ENCODE measurements at regions not wholly inside any gene's neighbourhood (a gene's known extent, or its start where the extent isn't known, plus 50 kb on each side); places are given as distances from the start of the nearest gene placed in this dataset.

- TF ChIP-seq CTCF (IDR thresholded peaks at IDR 0.05): no peak
- Mint-ChIP-seq H3K9me3 (ENCODE audit: low read depth) (peaks cover 10% of the 10 kb centered on the region), H3K4me1 (ENCODE audit: low read depth) (no peaks in the 10 kb centered on the region), H3K27me3 (ENCODE audit: low read depth) (no peaks in the 10 kb centered on the region), H3K27ac (ENCODE audit: unreplicated experiment) (no peak overlapping the region), H3K4me3 (ENCODE audit: unreplicated experiment) (no peak overlapping the region), H3K36me3 (ENCODE audit: low read depth) (peaks cover 3% of the 10 kb centered on the region)
- DNase-seq (ENCODE audit: low spot score): no peak
Measured at GRCh38 chr18:43992741-43993140, 687.9 kb upstream of the SETBP1 start.

GRCh38 chr18:43994381-43994780 lies 686.3 kb upstream of the SETBP1 start:
- TF ChIP-seq CTCF (IDR thresholded peaks at IDR 0.05): no peak
- Mint-ChIP-seq H3K27me3 (ENCODE audit: low read depth) (no peaks in the 10 kb centered on the region), H3K27ac (ENCODE audit: unreplicated experiment) (no peak overlapping the region), H3K9me3 (ENCODE audit: low read depth) (peaks cover 3% of the 10 kb centered on the region), H3K4me1 (ENCODE audit: low read depth) (no peaks in the 10 kb centered on the region), H3K4me3 (ENCODE audit: unreplicated experiment) (no peak overlapping the region), H3K36me3 (ENCODE audit: low read depth) (no peaks in the 10 kb centered on the region)
- DNase-seq (ENCODE audit: low spot score): no peak

- no peaks in the 10 kb centered on the region for H3K9me3 Mint-ChIP-seq (ENCODE audit: low read depth)
- no peak for TF ChIP-seq CTCF (IDR thresholded peaks at IDR 0.05)
- no peak overlapping the region for H3K4me3 Mint-ChIP-seq (ENCODE audit: unreplicated experiment)
- DNase-seq (ENCODE audit: low spot score): no peak
- no peaks in the 10 kb centered on the region for H3K4me1 Mint-ChIP-seq (ENCODE audit: low read depth)
- no peaks in the 10 kb centered on the region for H3K27me3 Mint-ChIP-seq (ENCODE audit: low read depth)
- H3K36me3 Mint-ChIP-seq (ENCODE audit: low read depth): no peaks in the 10 kb centered on the region
- H3K27ac Mint-ChIP-seq (ENCODE audit: unreplicated experiment): no peak overlapping the region
Measured at GRCh38 chr18:44013871-44014270, 666.8 kb upstream of the SETBP1 start.

- no peak for TF ChIP-seq CTCF (IDR thresholded peaks at IDR 0.05)
- DNase-seq (ENCODE audit: low spot score): no peak
- peaks cover 4% of the 10 kb centered on the region for H3K36me3 Mint-ChIP-seq (ENCODE audit: low read depth)
- H3K4me1 Mint-ChIP-seq (ENCODE audit: low read depth): peaks cover 15% of the 10 kb centered on the region
- no peak overlapping the region for H3K4me3 Mint-ChIP-seq (ENCODE audit: unreplicated experiment)
- peaks cover 11% of the 10 kb centered on the region for H3K9me3 Mint-ChIP-seq (ENCODE audit: low read depth)
- H3K27ac Mint-ChIP-seq (ENCODE audit: unreplicated experiment): peak overlapping the region; percentile 30
- H3K27me3 Mint-ChIP-seq (ENCODE audit: low read depth): no peaks in the 10 kb centered on the region
Measured at GRCh38 chr18:44025421-44025820, 655.3 kb upstream of the SETBP1 start.

GRCh38 chr18:44028109-44028508 lies 652.6 kb upstream of the SETBP1 start:
- H3K4me3 Mint-ChIP-seq (ENCODE audit: unreplicated experiment): no peak overlapping the region
- H3K27ac Mint-ChIP-seq (ENCODE audit: unreplicated experiment): no peak overlapping the region
- H3K9me3 Mint-ChIP-seq (ENCODE audit: low read depth): peaks cover 8% of the 10 kb centered on the region
- H3K4me1 Mint-ChIP-seq (ENCODE audit: low read depth): peaks cover 15% of the 10 kb centered on the region
- no peak for TF ChIP-seq CTCF (IDR thresholded peaks at IDR 0.05)
- H3K27me3 Mint-ChIP-seq (ENCODE audit: low read depth): no peaks in the 10 kb centered on the region
- peaks cover 4% of the 10 kb centered on the region for H3K36me3 Mint-ChIP-seq (ENCODE audit: low read depth)
- DNase-seq (ENCODE audit: low spot score): no peak

Measured in chondrocyte (in vitro differentiated cells).